Activated B cell treated with CpG ODN at 0.5 μM for 24 hours (primary cell): ENCODE measurements at regions not wholly inside any gene's neighbourhood (a gene's known extent, or its start where the extent isn't known, plus 50 kb on each side); places are given as distances from the start of the nearest gene placed in this dataset.

Source experiments
- ATAC-seq: fragments of 200-7000 bp; cut with Tn5 transposase; one replicate; pipeline ENCODE4 v1.10.0; 2021; ENCODE audit warnings: low read depth, mild to moderate bottlenecking, moderate library complexity
- CTCF ChIA-PET: fragments of 350-600 bp; sonication (Branson Sonifier 250); formaldehyde crosslinking; loops from one replicate; lab custom pipeline; 2021; ENCODE audit warnings: antibody characterized with exemption; lab: Charles Lee
- POLR2A ChIA-PET: fragments of 350-600 bp; sonication (Branson Sonifier 250); formaldehyde crosslinking; loops from one replicate; lab custom pipeline; 2021; ENCODE audit warnings: antibody characterized with exemption; lab: Charles Lee
- DNase-seq: peaks from one replicate; pipeline ENCODE4 v3.0.0; 2022
- H3K27ac Mint-ChIP-seq: one replicate; pipeline ENCODE4 v1.8.0; 2020; ENCODE audit warnings: mixed read lengths
- H3K27me3 Mint-ChIP-seq: one replicate; pipeline ENCODE4 v1.8.0; 2021; ENCODE audit warnings: mixed read lengths
- H3K36me3 Mint-ChIP-seq: one replicate; pipeline ENCODE4 v1.8.0; 2021; ENCODE audit warnings: low read depth, mixed read lengths
- H3K4me1 Mint-ChIP-seq: one replicate; pipeline ENCODE4 v1.8.0; 2021; ENCODE audit warnings: mixed read lengths
- H3K4me3 Mint-ChIP-seq: one replicate; pipeline ENCODE4 v1.8.0; 2020; ENCODE audit warnings: mild to moderate bottlenecking, mixed read lengths
- H3K9me3 Mint-ChIP-seq: one replicate; pipeline ENCODE4 v1.8.0; 2020; ENCODE audit warnings: mixed read lengths
- intact Hi-C: fragments of 100-400 bp; cut with micrococcal nuclease; formaldehyde crosslinking; loops from one replicate; pipeline ENCODE4 v1.15.1; 2024
- TF ChIP-seq, protein P1 (sequence below): fragments of 200-600 bp; IDR thresholded peaks from one replicate; pipeline ENCODE4 v1.8.0; 2022; ENCODE audit warnings: antibody characterized with exemption, mild to moderate bottlenecking

- ATAC-seq (no peak), DNase-seq (no peak)
- H3K27me3 Mint-ChIP-seq = no peaks in the 10 kb centered on the region
- H3K4me3 Mint-ChIP-seq = no peak overlapping the region
- TF ChIP-seq, protein P1, sequence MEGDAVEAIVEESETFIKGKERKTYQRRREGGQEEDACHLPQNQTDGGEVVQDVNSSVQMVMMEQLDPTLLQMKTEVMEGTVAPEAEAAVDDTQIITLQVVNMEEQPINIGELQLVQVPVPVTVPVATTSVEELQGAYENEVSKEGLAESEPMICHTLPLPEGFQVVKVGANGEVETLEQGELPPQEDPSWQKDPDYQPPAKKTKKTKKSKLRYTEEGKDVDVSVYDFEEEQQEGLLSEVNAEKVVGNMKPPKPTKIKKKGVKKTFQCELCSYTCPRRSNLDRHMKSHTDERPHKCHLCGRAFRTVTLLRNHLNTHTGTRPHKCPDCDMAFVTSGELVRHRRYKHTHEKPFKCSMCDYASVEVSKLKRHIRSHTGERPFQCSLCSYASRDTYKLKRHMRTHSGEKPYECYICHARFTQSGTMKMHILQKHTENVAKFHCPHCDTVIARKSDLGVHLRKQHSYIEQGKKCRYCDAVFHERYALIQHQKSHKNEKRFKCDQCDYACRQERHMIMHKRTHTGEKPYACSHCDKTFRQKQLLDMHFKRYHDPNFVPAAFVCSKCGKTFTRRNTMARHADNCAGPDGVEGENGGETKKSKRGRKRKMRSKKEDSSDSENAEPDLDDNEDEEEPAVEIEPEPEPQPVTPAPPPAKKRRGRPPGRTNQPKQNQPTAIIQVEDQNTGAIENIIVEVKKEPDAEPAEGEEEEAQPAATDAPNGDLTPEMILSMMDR = no peak
- no peak overlapping the region for H3K27ac Mint-ChIP-seq
- no peaks in the 10 kb centered on the region for H3K36me3 Mint-ChIP-seq
- peaks cover 13% of the 10 kb centered on the region for H3K4me1 Mint-ChIP-seq
- ChIA-PET CTCF (interaction anchor here (1.6 kb wide), 1 partner anchor 21 kb away, joined by 4 read pairs; no protein-coding TSS in a partner anchor), POLR2A (no interaction called here)
- H3K9me3 Mint-ChIP-seq = peaks cover 2% of the 10 kb centered on the region
- intact Hi-C loops = no loop called here
These were observed 145.7 kb downstream of the NUP35 start for GRCh38 chr2:183269956-183270355.

GRCh38 chr2:183283209-183283608 lies 159.0 kb downstream of the NUP35 start:
- TF ChIP-seq, protein P1 = no peak
- no peaks in the 10 kb centered on the region for H3K27me3 Mint-ChIP-seq
- no peak overlapping the region for H3K27ac Mint-ChIP-seq
- DNase-seq (no peak), ATAC-seq (no peak)
- no peaks in the 10 kb centered on the region for H3K9me3 Mint-ChIP-seq
- ChIA-PET POLR2A (no interaction called here), CTCF (no interaction called here)
- H3K36me3 Mint-ChIP-seq = no peaks in the 10 kb centered on the region
- no peaks in the 10 kb centered on the region for H3K4me1 Mint-ChIP-seq
- intact Hi-C loops = no loop called here
- H3K4me3 Mint-ChIP-seq = no peak overlapping the region

DNA sequence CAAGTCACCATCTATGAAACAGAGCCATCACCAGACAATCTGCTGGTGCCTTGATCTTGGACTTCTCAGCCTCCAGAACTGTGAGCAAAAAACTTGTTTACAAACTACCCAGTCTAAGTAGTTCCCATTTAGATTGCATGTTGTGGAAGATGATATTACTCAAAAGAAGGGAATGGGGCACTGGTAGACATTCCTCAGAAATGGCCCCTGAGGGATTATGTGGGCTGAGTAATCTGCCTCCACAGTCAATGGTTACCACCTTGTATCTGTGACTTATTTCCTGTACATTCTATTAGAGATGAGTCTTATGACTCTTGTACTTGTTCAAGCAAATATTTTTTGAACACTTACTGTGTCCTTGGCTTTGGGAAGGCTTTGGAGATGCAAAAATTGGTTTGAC lies 160.4 kb downstream of the NUP35 start:
- ChIA-PET POLR2A (no interaction called here), CTCF (no interaction called here)
- no peak for ATAC-seq
- no peaks in the 10 kb centered on the region for H3K9me3 Mint-ChIP-seq
- TF ChIP-seq, protein P1 = no peak
- no peak for DNase-seq
- H3K4me1 Mint-ChIP-seq = no peaks in the 10 kb centered on the region
- no peaks in the 10 kb centered on the region for H3K27me3 Mint-ChIP-seq
- H3K27ac Mint-ChIP-seq = no peak overlapping the region
- no peaks in the 10 kb centered on the region for H3K36me3 Mint-ChIP-seq
- no peak overlapping the region for H3K4me3 Mint-ChIP-seq
- intact Hi-C loops = no loop called here

- no peaks in the 10 kb centered on the region for H3K4me1 Mint-ChIP-seq
- CTCF ChIA-PET = no interaction called here
- intact Hi-C loops = no loop called here
- DNase-seq (no peak), ATAC-seq (no peak)
- no peaks in the 10 kb centered on the region for H3K9me3 Mint-ChIP-seq
- H3K36me3 Mint-ChIP-seq = no peaks in the 10 kb centered on the region
- H3K27ac Mint-ChIP-seq = no peak overlapping the region
- TF ChIP-seq, protein P1 = no peak
- POLR2A ChIA-PET = no interaction called here
- H3K4me3 Mint-ChIP-seq = no peak overlapping the region
- H3K27me3 Mint-ChIP-seq = peaks cover 3% of the 10 kb centered on the region
These were observed 167.2 kb downstream of the NUP35 start for GRCh38 chr2:183291436-183291835.

DNA sequence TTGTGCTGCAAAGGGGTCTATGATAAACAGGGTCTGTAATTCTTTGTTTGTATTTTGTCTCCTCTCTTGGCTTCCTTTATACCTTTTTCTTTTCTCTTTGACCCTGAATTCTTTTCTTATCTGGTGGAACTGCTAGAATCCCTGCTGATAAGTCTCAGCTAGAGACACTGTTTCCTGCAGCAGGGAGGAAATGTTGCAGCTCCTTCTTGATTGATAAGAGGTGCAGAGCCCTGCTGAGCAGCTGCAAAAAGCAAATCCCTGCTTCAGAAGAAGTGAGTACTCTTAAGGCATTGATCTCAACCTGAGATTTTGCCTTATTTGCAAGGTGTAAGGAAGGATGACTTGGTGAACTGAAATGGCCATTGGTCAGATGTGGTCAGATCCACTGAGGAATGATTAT lies 167.8 kb downstream of the NUP35 start:
- no peak overlapping the region for H3K27ac Mint-ChIP-seq
- POLR2A ChIA-PET = no interaction called here
- DNase-seq (no peak), ATAC-seq (no peak)
- no peaks in the 10 kb centered on the region for H3K4me1 Mint-ChIP-seq
- TF ChIP-seq, protein P1 = no peak
- no peaks in the 10 kb centered on the region for H3K9me3 Mint-ChIP-seq
- H3K4me3 Mint-ChIP-seq = no peak overlapping the region
- H3K27me3 Mint-ChIP-seq = peaks cover 3% of the 10 kb centered on the region
- CTCF ChIA-PET = no interaction called here
- intact Hi-C loops = no loop called here
- no peaks in the 10 kb centered on the region for H3K36me3 Mint-ChIP-seq
